ENCODE measurements at regions not wholly inside any gene's neighbourhood (a gene's known extent, or its start where the extent isn't known, plus 50 kb on each side); places are given as distances from the start of the nearest gene placed in this dataset.

GRCh38 chr18:67380867-67381266, 135.7 kb downstream of the DSEL start:
- H3K14ac ChIP-seq (ENCODE audit: insufficient read length): no peak overlapping the region
- no peak overlapping the region for H2BK5ac ChIP-seq (ENCODE audit: low read depth, low read length)
- no peak overlapping the region for H2BK12ac ChIP-seq (ENCODE audit: low read depth, low read length)
- H4K91ac ChIP-seq (replicated peaks; ENCODE audit: insufficient read length, low read length): no peak overlapping the region
- no peak overlapping the region for H3K27ac ChIP-seq (ENCODE audit: low read depth, low read length)
- no peak overlapping the region for H2AFZ ChIP-seq (ENCODE audit: low read length)
- no peak overlapping the region for H3K4me2 ChIP-seq (ENCODE audit: insufficient read depth in 1 of 2, low read depth in 2 of 2, low read length in 2 of 2)
- H3K9me3 ChIP-seq (ENCODE audit: insufficient read depth in 2 of 2, low read depth in 1 of 2, low read length in 1 of 2): no peaks in the 10 kb centered on the region
- WGBS, 2 experiments (ENCODE audit: extremely low coverage in 1 of 2, insufficient coverage in 1 of 2, insufficient read length in 1 of 2, insufficient replicate concordance in 2 of 2, low coverage in 1 of 2, low lambda C conversion rate in 2 of 2, missing lambda C conversion rate in 1 of 2): 89% methylated on average over 3 of the region's 3 CpGs; no CpG with 5 or more reads in 1 of the 2 experiments
- H2AK5ac ChIP-seq (ENCODE audit: low read depth, low read length): no peak overlapping the region
- ChIA-PET CTCF (ENCODE audit: partially characterized antibody) (interaction anchor here (0.8 to 1.5 kb wide), 3 partner anchors 8 to 317 kb away, joined by 3 to 6 read pairs (median 3); no protein-coding TSS in a partner anchor), POLR2A (ENCODE audit: partially characterized antibody) (no interaction called here)
- no peaks in the 10 kb centered on the region for H3K79me1 ChIP-seq (ENCODE audit: low read depth, low read length)
- no peak overlapping the region for H4K8ac ChIP-seq (ENCODE audit: extremely low read depth, insufficient read depth, low read length)
- peaks cover 0 to 2% (median 0%) of the 10 kb centered on the region in 4 experiments; a peak in 1 of 7 replicates for H3K4me1 ChIP-seq (replicated peaks in 1 of 4; ENCODE audit: control insufficient read depth in 3 of 4, insufficient read depth in 4 of 4, low read length in 3 of 4)
- no peak overlapping the region for H3K9ac ChIP-seq (replicated peaks in 1 of 4; ENCODE audit: extremely low read depth in 1 of 4, low read depth in 3 of 4, low read length in 3 of 4)
- H3K18ac ChIP-seq (ENCODE audit: extremely low read depth, low read length): no peak overlapping the region
- TF ChIP-seq KDM1A (IDR thresholded peaks at IDR 0.05; ENCODE audit: borderline replicate concordance, low read length) (no peak), RAD21 (IDR thresholded peaks at IDR 0.05 in 1 of 2, conservative IDR thresholded peaks at IDR 0.05 in 1 of 2; ENCODE audit: low read depth in 2 of 2, low read length in 2 of 2) (peak; percentile 33 to 51; a peak in 3 of 4 replicates)
- DNase-seq (ENCODE audit: low read depth in 1 of 2, low spot score in 2 of 2) (no peak), FAIRE-seq (no peak)
- H3K4ac ChIP-seq (replicated peaks; ENCODE audit: insufficient read length, low read depth, low read length): no peak overlapping the region
- H2BK120ac ChIP-seq (replicated peaks; ENCODE audit: low read depth, low read length): no peak overlapping the region
- no peaks in the 10 kb centered on the region for H3K27me3 ChIP-seq (replicated peaks in 1 of 4; ENCODE audit: control insufficient read depth in 3 of 4, extremely low read depth in 1 of 4, insufficient read depth in 3 of 4, low read length in 3 of 4)
- H3K4me3 ChIP-seq (ENCODE audit: extremely low read depth in 1 of 4, insufficient read depth in 2 of 4, low read depth in 3 of 4, low read length in 4 of 4): no peak overlapping the region
- no peaks in the 10 kb centered on the region for H3K36me3 ChIP-seq (ENCODE audit: control insufficient read depth in 2 of 4, insufficient read depth in 4 of 4, low read length in 3 of 4)
- H3K23me2 ChIP-seq (ENCODE audit: low read depth, low read length): no peaks in the 10 kb centered on the region; the same call in 1 of the 2 replicates
- no peak overlapping the region for H4K5ac ChIP-seq (ENCODE audit: insufficient read length, low read depth, low read length)
- H2BK15ac ChIP-seq (ENCODE audit: low read length): no peak overlapping the region
- H2BK20ac ChIP-seq (ENCODE audit: low read length): no peak overlapping the region
- H3K23ac ChIP-seq (ENCODE audit: insufficient read length): no peak overlapping the region
- H4K20me1 ChIP-seq (replicated peaks in 1 of 2; ENCODE audit: control insufficient read depth in 1 of 2, insufficient read depth in 2 of 2, low read length in 2 of 2): no peaks in the 10 kb centered on the region
- no peaks in the 10 kb centered on the region for H3K79me2 ChIP-seq (ENCODE audit: control insufficient read depth in 1 of 2, insufficient read depth in 2 of 2, low read length in 2 of 2)
- no peak overlapping the region for H3K56ac ChIP-seq (replicated peaks; ENCODE audit: insufficient read length, low read depth, low read length)

All from H1 (cell line).